ENCODE measurements at regions not wholly inside any gene's neighbourhood (a gene's known extent, or its start where the extent isn't known, plus 50 kb on each side); places are given as distances from the start of the nearest gene placed in this dataset.

DNA sequence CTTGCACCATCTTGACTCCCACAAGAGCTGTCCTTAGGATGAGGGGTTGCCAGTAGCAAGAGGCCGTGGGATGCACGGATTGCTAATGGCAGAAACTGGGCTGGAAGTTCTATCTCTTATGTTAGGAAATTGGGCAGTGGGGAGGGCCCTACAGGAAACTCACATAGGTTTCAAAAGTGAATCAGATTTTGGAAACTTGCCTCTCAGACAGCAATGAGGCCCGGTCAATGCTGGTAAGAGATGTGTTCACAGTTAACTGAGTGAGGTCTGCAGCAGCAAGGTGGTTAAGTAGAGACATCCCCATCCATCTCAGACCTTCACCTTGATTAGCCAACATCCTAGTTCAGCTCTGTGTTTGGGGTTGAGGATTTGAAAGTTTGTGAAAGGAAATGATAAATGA, 164.7 kb downstream of the ABCA8 start:
- no peak overlapping the region for H3K4me3 ChIP-seq (ENCODE audit: low read depth, low read length)
- TF ChIP-seq, protein P1, sequence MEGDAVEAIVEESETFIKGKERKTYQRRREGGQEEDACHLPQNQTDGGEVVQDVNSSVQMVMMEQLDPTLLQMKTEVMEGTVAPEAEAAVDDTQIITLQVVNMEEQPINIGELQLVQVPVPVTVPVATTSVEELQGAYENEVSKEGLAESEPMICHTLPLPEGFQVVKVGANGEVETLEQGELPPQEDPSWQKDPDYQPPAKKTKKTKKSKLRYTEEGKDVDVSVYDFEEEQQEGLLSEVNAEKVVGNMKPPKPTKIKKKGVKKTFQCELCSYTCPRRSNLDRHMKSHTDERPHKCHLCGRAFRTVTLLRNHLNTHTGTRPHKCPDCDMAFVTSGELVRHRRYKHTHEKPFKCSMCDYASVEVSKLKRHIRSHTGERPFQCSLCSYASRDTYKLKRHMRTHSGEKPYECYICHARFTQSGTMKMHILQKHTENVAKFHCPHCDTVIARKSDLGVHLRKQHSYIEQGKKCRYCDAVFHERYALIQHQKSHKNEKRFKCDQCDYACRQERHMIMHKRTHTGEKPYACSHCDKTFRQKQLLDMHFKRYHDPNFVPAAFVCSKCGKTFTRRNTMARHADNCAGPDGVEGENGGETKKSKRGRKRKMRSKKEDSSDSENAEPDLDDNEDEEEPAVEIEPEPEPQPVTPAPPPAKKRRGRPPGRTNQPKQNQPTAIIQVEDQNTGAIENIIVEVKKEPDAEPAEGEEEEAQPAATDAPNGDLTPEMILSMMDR (IDR thresholded peaks at IDR 0.05; ENCODE audit: low read depth, low read length, missing control alignments) = no peak
- DNase-seq (ENCODE audit: low read depth) = no peak

DNA sequence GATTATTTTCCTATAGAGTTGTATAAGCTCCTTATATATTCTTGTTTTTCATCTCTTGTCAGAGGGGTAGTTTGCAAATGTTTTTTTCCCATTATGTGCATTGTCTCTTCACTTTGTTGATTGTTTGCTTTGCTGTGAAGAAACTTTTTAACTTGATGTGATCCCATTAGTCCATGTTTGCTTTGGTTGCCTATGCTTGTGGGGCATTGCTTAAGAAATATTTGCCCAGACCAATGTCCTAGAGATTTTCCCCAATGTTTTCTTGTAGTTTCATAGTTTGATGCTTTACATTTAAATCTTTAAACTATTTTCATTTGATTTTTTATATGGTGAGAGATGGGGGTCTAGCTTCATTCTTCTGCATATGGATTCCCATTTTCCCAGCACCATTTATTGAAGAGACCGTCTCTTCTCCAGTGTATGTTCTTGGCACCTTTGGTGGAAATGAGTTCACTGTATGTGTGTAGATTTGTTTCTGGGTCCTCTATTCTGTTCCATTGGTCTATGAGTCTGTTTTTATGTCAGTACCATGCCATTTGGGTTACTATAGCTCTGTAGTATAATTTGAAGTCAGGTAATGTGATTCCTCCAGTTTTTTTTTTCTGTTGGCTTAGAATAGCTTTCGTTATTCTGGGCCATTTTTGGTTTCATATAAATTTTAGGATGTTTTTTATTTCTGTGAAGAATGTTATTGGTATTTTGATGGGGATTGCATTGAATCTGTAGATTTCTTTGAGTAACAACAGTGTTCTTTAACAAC, 165.8 kb downstream of the ABCA8 start:
- no peak for DNase-seq (ENCODE audit: low read depth)
- no peak overlapping the region for H3K4me3 ChIP-seq (ENCODE audit: low read depth, low read length)
- TF ChIP-seq, protein P1 (IDR thresholded peaks at IDR 0.05; ENCODE audit: low read depth, low read length, missing control alignments) = no peak

DNA sequence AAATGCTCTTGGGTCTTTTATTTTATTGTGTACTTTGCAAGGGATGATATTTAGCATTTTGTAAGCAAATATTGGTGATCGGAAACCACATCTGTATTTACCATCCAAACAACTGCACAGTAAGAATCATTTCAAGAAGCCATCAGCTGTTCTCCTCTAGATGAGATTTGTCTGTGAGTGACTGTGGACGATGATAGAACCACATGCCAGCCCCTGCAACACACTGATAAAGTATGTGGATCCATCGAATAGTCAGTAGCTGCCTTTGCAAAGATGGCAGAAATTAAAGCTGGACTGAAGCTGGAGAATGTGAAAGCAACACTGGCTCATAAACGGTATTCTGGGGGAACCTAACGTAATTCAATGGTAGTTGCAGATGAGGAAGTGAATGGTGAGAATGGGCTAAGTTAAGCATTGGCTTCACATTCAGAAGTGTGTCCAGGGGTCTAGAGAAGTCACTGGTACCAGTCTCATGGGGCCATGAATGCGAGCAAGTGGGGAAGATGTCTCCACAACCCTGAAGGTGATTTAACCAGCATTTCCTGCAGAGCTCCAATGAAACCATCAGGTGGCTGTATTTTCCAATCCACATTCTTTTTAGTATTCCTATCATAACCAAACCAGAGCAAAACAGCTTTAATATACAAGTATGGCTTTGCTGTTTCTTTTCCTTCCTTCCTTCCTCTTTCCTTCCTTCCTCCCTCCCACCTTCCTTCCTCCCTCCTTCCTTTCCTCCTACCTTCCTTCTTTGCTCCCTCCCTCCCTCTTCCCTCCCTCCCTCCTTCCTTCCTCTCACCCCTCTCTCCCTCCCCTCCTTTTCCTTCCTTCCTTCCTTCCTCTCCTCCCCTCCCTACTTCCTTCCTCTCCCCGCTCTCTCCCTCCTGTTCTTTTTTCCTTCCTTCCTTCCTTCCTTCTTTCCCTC, 169.4 kb downstream of the ABCA8 start:
- no peak for DNase-seq (ENCODE audit: low read depth)
- TF ChIP-seq, protein P1 (IDR thresholded peaks at IDR 0.05; ENCODE audit: low read depth, low read length, missing control alignments) = no peak
- no peak overlapping the region for H3K4me3 ChIP-seq (ENCODE audit: low read depth, low read length)

DNA sequence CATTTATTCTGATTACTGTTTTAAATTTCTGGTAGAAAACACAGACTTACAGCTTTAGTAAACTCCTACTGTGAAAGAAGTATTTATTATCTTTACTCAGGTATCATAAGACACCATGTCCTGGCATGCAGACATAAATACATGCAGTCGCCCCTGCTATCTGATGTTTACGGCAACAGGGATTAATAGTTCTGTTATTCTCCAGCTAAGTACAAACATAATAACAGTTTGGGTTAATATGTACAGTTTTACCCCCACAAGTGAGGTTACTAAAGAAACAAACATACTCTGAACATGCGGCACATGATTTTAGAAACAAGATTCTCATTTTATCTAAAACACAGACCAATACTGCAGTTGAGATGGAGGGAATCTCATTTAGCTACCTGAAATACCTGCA, 170.8 kb downstream of the ABCA8 start:
- TF ChIP-seq, protein P1 (IDR thresholded peaks at IDR 0.05; ENCODE audit: low read depth, low read length, missing control alignments) = no peak
- no peak for DNase-seq (ENCODE audit: low read depth)
- no peak overlapping the region for H3K4me3 ChIP-seq (ENCODE audit: low read depth, low read length)

DNA sequence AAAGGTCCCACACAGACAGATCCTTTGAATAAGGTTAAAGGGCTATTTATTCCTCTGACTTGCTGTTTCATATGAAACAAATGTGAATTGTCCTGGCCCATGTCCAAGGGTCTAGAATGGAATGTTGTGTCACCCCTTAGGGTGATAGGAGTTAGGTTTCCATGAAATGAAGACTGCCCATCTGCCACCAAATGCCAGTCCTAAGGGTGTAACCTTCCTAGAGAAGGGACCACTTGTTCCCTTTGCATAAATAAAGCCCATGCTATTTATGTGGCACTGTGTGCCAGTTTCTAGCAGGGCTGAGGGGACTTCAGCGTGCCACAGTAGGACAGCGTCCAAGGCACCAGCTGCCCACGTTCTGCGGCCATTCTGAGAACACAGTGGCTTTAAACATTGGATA, 171.3 kb downstream of the ABCA8 start:
- TF ChIP-seq, protein P1 (IDR thresholded peaks at IDR 0.05; ENCODE audit: low read depth, low read length, missing control alignments) = no peak
- DNase-seq (ENCODE audit: low read depth) = no peak
- H3K4me3 ChIP-seq (ENCODE audit: low read depth, low read length) = no peak overlapping the region

DNA sequence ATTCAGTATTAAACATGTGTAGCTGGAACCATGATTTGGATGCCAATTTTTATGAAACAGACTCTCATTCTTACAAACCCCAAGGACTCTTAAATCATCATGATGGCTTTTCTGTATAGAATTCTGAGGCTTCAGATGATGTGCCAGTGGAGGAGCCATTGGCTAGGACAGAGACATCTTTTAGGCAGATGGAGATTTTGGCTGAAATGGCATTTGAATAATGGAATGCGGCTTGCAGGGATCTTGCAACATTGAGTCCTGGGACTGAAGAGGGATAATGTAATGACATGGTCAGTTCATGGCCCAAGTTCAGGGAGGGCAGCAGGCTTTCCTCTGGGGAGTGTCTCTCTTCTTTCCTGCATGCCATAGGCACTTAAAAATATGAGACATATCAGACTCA, 172.4 kb downstream of the ABCA8 start:
- H3K4me3 ChIP-seq (ENCODE audit: low read depth, low read length) = no peak overlapping the region
- no peak for DNase-seq (ENCODE audit: low read depth)
- TF ChIP-seq, protein P1 (IDR thresholded peaks at IDR 0.05; ENCODE audit: low read depth, low read length, missing control alignments) = no peak

All from GM12864 (cell line).